GM12801 (cell line): ENCODE measurements at regions not wholly inside any gene's neighbourhood (a gene's known extent, or its start where the extent isn't known, plus 50 kb on each side); places are given as distances from the start of the nearest gene placed in this dataset.

Source experiments
- CTCF ChIP-seq: IDR thresholded peaks from one replicate; pipeline ENCODE4 v1.5.1; 2011; ENCODE audit warnings: control low read depth; ENCODE audit not compliant: insufficient read length; ENCODE audit errors: extremely low read depth

GRCh38 chr10:94216201-94216600 is 146.5 kb downstream of the NOC3L start:
- no peak for TF ChIP-seq CTCF

- no peak for TF ChIP-seq CTCF
Observed at GRCh38 chr10:94217411-94217810, 145.3 kb downstream of the NOC3L start.

- no peak for TF ChIP-seq CTCF
Observed at GRCh38 chr10:94218493-94219183, 144.1 kb downstream of the NOC3L start.

GRCh38 chr10:94219829-94220228 is 142.9 kb downstream of the NOC3L start:
- TF ChIP-seq CTCF: no peak

GRCh38 chr10:94220717-94221116 is 142.0 kb downstream of the NOC3L start:
- TF ChIP-seq CTCF: no peak

GRCh38 chr10:94223702-94224370 is 138.9 kb downstream of the NOC3L start:
- TF ChIP-seq CTCF: no peak

- no peak for TF ChIP-seq CTCF
Observed at GRCh38 chr10:94224656-94225055, 138.1 kb downstream of the NOC3L start.
